ENCODE measurements at regions not wholly inside any gene's neighbourhood (a gene's known extent, or its start where the extent isn't known, plus 50 kb on each side); places are given as distances from the start of the nearest gene placed in this dataset.

DNA sequence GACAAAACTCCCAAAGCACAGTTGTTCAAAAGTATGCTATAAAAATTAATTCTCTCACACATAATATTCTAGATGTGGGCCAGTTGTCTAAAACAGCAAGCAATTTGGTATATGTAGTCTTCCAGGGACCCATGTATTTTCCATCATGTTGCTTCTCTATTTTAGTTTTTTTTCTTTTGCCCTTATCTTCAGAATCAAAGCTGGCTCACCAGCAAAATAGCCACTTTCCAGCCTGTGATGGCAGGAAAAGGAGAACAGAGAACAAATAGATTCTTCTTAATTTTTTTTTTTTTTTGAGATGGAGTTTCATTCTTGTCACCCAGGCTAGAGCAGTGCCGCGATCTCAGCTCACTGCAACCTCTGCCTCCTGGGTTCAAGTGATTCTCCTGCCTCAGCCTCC, 680.8 kb upstream of the TENM3 start:
- DNase-seq (ENCODE audit: insufficient read length, low spot score, missing footprints): no peak
- H4K20me1 ChIP-seq (ENCODE audit: insufficient read depth, low read length): no peaks in the 10 kb centered on the region
- TF ChIP-seq, protein P1, sequence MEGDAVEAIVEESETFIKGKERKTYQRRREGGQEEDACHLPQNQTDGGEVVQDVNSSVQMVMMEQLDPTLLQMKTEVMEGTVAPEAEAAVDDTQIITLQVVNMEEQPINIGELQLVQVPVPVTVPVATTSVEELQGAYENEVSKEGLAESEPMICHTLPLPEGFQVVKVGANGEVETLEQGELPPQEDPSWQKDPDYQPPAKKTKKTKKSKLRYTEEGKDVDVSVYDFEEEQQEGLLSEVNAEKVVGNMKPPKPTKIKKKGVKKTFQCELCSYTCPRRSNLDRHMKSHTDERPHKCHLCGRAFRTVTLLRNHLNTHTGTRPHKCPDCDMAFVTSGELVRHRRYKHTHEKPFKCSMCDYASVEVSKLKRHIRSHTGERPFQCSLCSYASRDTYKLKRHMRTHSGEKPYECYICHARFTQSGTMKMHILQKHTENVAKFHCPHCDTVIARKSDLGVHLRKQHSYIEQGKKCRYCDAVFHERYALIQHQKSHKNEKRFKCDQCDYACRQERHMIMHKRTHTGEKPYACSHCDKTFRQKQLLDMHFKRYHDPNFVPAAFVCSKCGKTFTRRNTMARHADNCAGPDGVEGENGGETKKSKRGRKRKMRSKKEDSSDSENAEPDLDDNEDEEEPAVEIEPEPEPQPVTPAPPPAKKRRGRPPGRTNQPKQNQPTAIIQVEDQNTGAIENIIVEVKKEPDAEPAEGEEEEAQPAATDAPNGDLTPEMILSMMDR (IDR thresholded peaks at IDR 0.05; ENCODE audit: extremely low read depth, low read depth, low read length): no peak

DNA sequence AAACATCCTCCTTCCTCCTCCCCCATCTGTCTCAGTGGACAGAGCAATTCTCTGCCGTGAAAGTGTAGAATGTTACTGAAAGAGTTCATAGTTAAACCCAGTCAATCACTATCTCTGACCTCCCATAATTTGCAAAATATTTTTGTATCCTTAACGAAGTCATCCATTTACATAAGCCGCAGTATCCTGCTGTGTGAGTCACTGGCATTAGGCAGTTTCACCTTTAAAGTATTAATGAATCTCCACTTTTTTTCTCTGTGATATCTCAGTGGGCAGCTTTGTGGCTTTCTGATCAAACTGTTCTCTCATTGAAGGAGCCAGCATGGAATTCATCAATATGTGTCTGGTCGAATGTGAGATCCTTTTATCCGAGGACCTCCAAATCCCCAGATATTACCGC, 678.6 kb upstream of the TENM3 start:
- no peaks in the 10 kb centered on the region for H3K4me1 ChIP-seq (ENCODE audit: insufficient read depth, low read length)
- no peaks in the 10 kb centered on the region for H3K36me3 ChIP-seq (ENCODE audit: insufficient read depth, low read length)
- no peak overlapping the region for H3K4me3 ChIP-seq (ENCODE audit: insufficient read depth, low read length)
- no peak overlapping the region for H2AFZ ChIP-seq (ENCODE audit: low read length)
- DNase-seq (ENCODE audit: insufficient read length, low spot score, missing footprints): no peak
- H3K79me2 ChIP-seq (ENCODE audit: insufficient read depth, low read length): no peaks in the 10 kb centered on the region
- no peaks in the 10 kb centered on the region for H3K9me3 ChIP-seq (ENCODE audit: low read depth, low read length)
- H4K20me1 ChIP-seq (ENCODE audit: insufficient read depth, low read length): no peaks in the 10 kb centered on the region
- H3K27ac ChIP-seq (ENCODE audit: low read depth, low read length): no peak overlapping the region
- TF ChIP-seq, protein P1 (IDR thresholded peaks at IDR 0.05; ENCODE audit: extremely low read depth, low read depth, low read length): no peak
- H3K27me3 ChIP-seq (ENCODE audit: insufficient read depth, low read length): no peaks in the 10 kb centered on the region
- no peak overlapping the region for H3K4me2 ChIP-seq (ENCODE audit: insufficient read depth, low read length)

More for the DNA sequence above, 680.8 kb upstream of the TENM3 start:
- no peaks in the 10 kb centered on the region for H3K27me3 ChIP-seq (ENCODE audit: insufficient read depth, low read length)
- H3K4me2 ChIP-seq (ENCODE audit: insufficient read depth, low read length): no peak overlapping the region
- H3K4me3 ChIP-seq (ENCODE audit: insufficient read depth, low read length): no peak overlapping the region
- no peaks in the 10 kb centered on the region for H3K9me3 ChIP-seq (ENCODE audit: low read depth, low read length)
- H3K79me2 ChIP-seq (ENCODE audit: insufficient read depth, low read length): no peaks in the 10 kb centered on the region
- H3K36me3 ChIP-seq (ENCODE audit: insufficient read depth, low read length): no peaks in the 10 kb centered on the region
- no peak overlapping the region for H2AFZ ChIP-seq (ENCODE audit: low read length)
- H3K27ac ChIP-seq (ENCODE audit: low read depth, low read length): no peak overlapping the region
- H3K4me1 ChIP-seq (ENCODE audit: insufficient read depth, low read length): no peaks in the 10 kb centered on the region

DNA sequence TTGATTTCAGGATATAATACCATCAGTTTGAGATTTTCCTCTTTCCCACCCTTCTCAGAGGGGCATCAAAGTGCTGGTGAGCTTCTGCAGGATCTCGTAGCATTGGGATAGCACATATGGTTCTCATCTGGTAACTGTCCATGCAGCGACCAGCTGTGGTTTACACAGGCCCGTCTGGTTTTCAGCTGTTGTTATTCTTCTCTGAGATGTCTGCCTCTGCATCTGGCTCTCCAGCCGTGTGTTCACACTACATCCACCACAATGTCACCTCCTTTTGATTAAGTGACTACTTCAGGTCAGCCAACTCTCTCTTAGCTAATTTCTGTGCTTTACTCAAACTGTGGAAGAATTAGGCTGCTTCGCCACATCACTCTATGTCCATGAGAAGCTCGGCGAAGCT, 676.7 kb upstream of the TENM3 start:
- Histone ChIP-seq H2AFZ (ENCODE audit: low read length) (peak overlapping the region; percentile 73), H3K4me1 (ENCODE audit: insufficient read depth, low read length) (no peaks in the 10 kb centered on the region), H3K4me3 (ENCODE audit: insufficient read depth, low read length) (no peak overlapping the region)

DNA sequence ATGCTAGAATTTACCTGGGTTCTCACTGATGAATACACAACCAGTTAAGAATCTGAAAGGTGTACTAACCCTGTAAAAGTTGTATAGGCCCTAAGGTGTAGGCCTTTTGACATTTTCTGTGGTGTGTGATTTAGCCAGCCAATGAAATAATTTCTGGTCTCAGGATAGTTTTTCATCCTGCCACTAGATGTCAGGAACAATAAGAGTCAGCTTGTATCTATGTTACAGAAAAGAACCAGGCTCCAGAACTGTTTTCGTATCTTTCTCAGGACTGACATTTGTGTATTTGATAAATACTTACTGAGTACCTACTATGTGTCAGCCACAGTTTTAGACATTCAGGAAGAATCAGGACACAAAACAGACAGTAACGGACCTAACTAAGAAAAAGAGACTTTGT, 673.6 kb upstream of the TENM3 start:
- no peaks in the 10 kb centered on the region for H3K9me3 ChIP-seq (ENCODE audit: low read depth, low read length)
- H3K36me3 ChIP-seq (ENCODE audit: insufficient read depth, low read length): no peaks in the 10 kb centered on the region
- H3K4me3 ChIP-seq (ENCODE audit: insufficient read depth, low read length): no peak overlapping the region
- no peak overlapping the region for H3K27ac ChIP-seq (ENCODE audit: low read depth, low read length)
- no peak overlapping the region for H3K4me2 ChIP-seq (ENCODE audit: insufficient read depth, low read length)
- no peaks in the 10 kb centered on the region for H3K27me3 ChIP-seq (ENCODE audit: insufficient read depth, low read length)
- DNase-seq (ENCODE audit: insufficient read length, low spot score, missing footprints): peak; percentile 85
- no peak overlapping the region for H2AFZ ChIP-seq (ENCODE audit: low read length)
- H3K79me2 ChIP-seq (ENCODE audit: insufficient read depth, low read length): no peaks in the 10 kb centered on the region
- no peaks in the 10 kb centered on the region for H3K4me1 ChIP-seq (ENCODE audit: insufficient read depth, low read length)
- TF ChIP-seq, protein P1 (IDR thresholded peaks at IDR 0.05; ENCODE audit: extremely low read depth, low read depth, low read length): peak; percentile 67
- H4K20me1 ChIP-seq (ENCODE audit: insufficient read depth, low read length): no peaks in the 10 kb centered on the region

More for the DNA sequence above, 676.7 kb upstream of the TENM3 start:
- TF ChIP-seq, protein P1 (IDR thresholded peaks at IDR 0.05; ENCODE audit: extremely low read depth, low read depth, low read length): no peak
- Histone ChIP-seq H4K20me1 (ENCODE audit: insufficient read depth, low read length) (no peaks in the 10 kb centered on the region), H3K36me3 (ENCODE audit: insufficient read depth, low read length) (no peaks in the 10 kb centered on the region), H3K27me3 (ENCODE audit: insufficient read depth, low read length) (no peaks in the 10 kb centered on the region), H3K9me3 (ENCODE audit: low read depth, low read length) (no peaks in the 10 kb centered on the region), H3K4me2 (ENCODE audit: insufficient read depth, low read length) (no peak overlapping the region), H3K79me2 (ENCODE audit: insufficient read depth, low read length) (no peaks in the 10 kb centered on the region), H3K27ac (ENCODE audit: low read depth, low read length) (no peak overlapping the region)
- no peak for DNase-seq (ENCODE audit: insufficient read length, low spot score, missing footprints)
